Dedifferentiated amniotic fluid mesenchymal stem cell (primary cell): ENCODE measurements at regions not wholly inside any gene's neighbourhood (a gene's known extent, or its start where the extent isn't known, plus 50 kb on each side); places are given as distances from the start of the nearest gene placed in this dataset.
"Not testable (repeated sequence)": the region's sequence is repeated elsewhere in the genome, so short reads cannot be mapped to it uniquely, and the experiment has no call there.

Experiments
- DNase-seq: peaks from one replicate; pipeline ENCODE4 v3.0.0-alpha.2; 2016; ENCODE audit errors: extremely low spot score

GRCh38 chr2:94737145-94737544 is 134.1 kb upstream of the TEKT4 start:
- not testable (repeated sequence) for DNase-seq

- DNase-seq: not testable (repeated sequence)
Observed at GRCh38 chr2:94737736-94738342, 133.4 kb upstream of the TEKT4 start.

GRCh38 chr2:94753466-94753998 is 117.7 kb upstream of the TEKT4 start:
- no peak for DNase-seq

- no peak for DNase-seq
Observed at GRCh38 chr2:94758546-94758945, 112.7 kb upstream of the TEKT4 start.

- no peak for DNase-seq
Observed at GRCh38 chr2:94759211-94759610, 112.0 kb upstream of the TEKT4 start.

- no peak for DNase-seq
Observed at GRCh38 chr2:94762600-94762999, 108.6 kb upstream of the TEKT4 start.

GRCh38 chr2:94763318-94763717 is 107.9 kb upstream of the TEKT4 start:
- no peak for DNase-seq

- not testable (repeated sequence) for DNase-seq
Observed at GRCh38 chr2:94764331-94764730, 106.9 kb upstream of the TEKT4 start.

- DNase-seq: no peak
Observed at GRCh38 chr2:94767336-94767735, 103.9 kb upstream of the TEKT4 start.

GRCh38 chr2:94769733-94770132 is 101.5 kb upstream of the TEKT4 start:
- DNase-seq: no peak

GRCh38 chr2:94774851-94775250 is 96.4 kb upstream of the TEKT4 start:
- DNase-seq: no peak

GRCh38 chr2:94776036-94776435 is 95.2 kb upstream of the TEKT4 start:
- DNase-seq: no peak

- not testable (repeated sequence) for DNase-seq
Observed at GRCh38 chr2:94785105-94785504, 86.1 kb upstream of the TEKT4 start.

- DNase-seq: not testable (repeated sequence)
Observed at GRCh38 chr2:94786424-94786823, 84.8 kb upstream of the TEKT4 start.

- not testable (repeated sequence) for DNase-seq
Observed at GRCh38 chr2:94790169-94790568, 81.1 kb upstream of the TEKT4 start.

- DNase-seq: peak; percentile 31
Observed at GRCh38 chr2:94797235-94797634, 74.0 kb upstream of the TEKT4 start.
